Suprapubic skin (tissue), 3 donors: ENCODE measurements at regions not wholly inside any gene's neighbourhood (a gene's known extent, or its start where the extent isn't known, plus 50 kb on each side); places are given as distances from the start of the nearest gene placed in this dataset.

Experiments
- CTCF ChIP-seq, 2 donors: fragments of 200-600 bp in 1 of 2; fragments of 450-650 bp in 1 of 2; sonication (generic) in 1 of 2; IDR thresholded peaks; one replicate each; pipeline ENCODE4 v1.5.1; 2016 to 2019; ENCODE audit warnings: antibody characterized with exemption in 2 of 2, mild to moderate bottlenecking in 1 of 2, moderate library complexity in 1 of 2
- EP300 ChIP-seq: sonication (generic); formaldehyde crosslinking; IDR thresholded peaks from one replicate; pipeline ENCODE4 v1.6.1; 2017; ENCODE audit warnings: antibody characterized with exemption
- POLR2A ChIP-seq, 2 donors: fragments of 450-650 bp; IDR thresholded peaks; one replicate each; pipeline ENCODE4 v1.6.1; 2017; ENCODE audit warnings: antibody characterized with exemption in 2 of 2, mild to moderate bottlenecking in 2 of 2, moderate library complexity in 2 of 2

GRCh38 chr4:27214010-27214409, 353.4 kb downstream of the STIM2 start:
- TF ChIP-seq POLR2A (IDR thresholded peaks at IDR 0.05) (no peak), CTCF (IDR thresholded peaks at IDR 0.05) (no peak), EP300 (no peak)
